AG09319 (cell line): ENCODE measurements at regions not wholly inside any gene's neighbourhood (a gene's known extent, or its start where the extent isn't known, plus 50 kb on each side); places are given as distances from the start of the nearest gene placed in this dataset.

ENCODE experiments used
- DNase-seq: peaks from one replicate; pipeline ENCODE4 v3.0.0-alpha.2; 2010; ENCODE audit warnings: low read depth; ENCODE audit errors: extremely low read depth
- CTCF ChIP-seq: IDR thresholded peaks from 2 replicates; pipeline ENCODE4 v1.5.1; 2011; ENCODE audit warnings: low read depth, mild to moderate bottlenecking, inconsistent platforms, low read length, moderate library complexity

- TF ChIP-seq CTCF: no peak
- no peak for DNase-seq
These were observed 102.8 kb upstream of the ADAMTSL1 start for GRCh38 chr9:18371141-18371540.

- DNase-seq: no peak
- no peak for TF ChIP-seq CTCF
These were observed 102.3 kb upstream of the ADAMTSL1 start for GRCh38 chr9:18371621-18372020.

- TF ChIP-seq CTCF: no peak
- peak; percentile 60 for DNase-seq
These were observed 94.7 kb upstream of the ADAMTSL1 start for GRCh38 chr9:18379073-18379811.

GRCh38 chr9:18382243-18382642, 91.7 kb upstream of the ADAMTSL1 start:
- TF ChIP-seq CTCF: no peak
- DNase-seq: no peak

GRCh38 chr9:18384066-18384465, 89.9 kb upstream of the ADAMTSL1 start:
- no peak for DNase-seq
- TF ChIP-seq CTCF: no peak

- TF ChIP-seq CTCF: no peak
- no peak for DNase-seq
These were observed 88.1 kb upstream of the ADAMTSL1 start for GRCh38 chr9:18385696-18386490.

- DNase-seq: peak; percentile 74
- no peak; the same call in 1 of the 2 replicates for TF ChIP-seq CTCF
These were observed 83.6 kb upstream of the ADAMTSL1 start for GRCh38 chr9:18390393-18390792.
